Retinal pigment epithelial cell (primary cell): ENCODE measurements at regions not wholly inside any gene's neighbourhood (a gene's known extent, or its start where the extent isn't known, plus 50 kb on each side); places are given as distances from the start of the nearest gene placed in this dataset.

ENCODE experiments used
- DNase-seq: peaks from one replicate; pipeline ENCODE4 v3.0.0-alpha.2; 2010; ENCODE audit warnings: low read depth
- H3K4me3 ChIP-seq: 2 replicates; pipeline ENCODE4 v1.5.1; 2011; ENCODE audit warnings: mild to moderate bottlenecking, low read length, control low read depth, moderate library complexity
- TF ChIP-seq, protein P1 (sequence below): conservative IDR thresholded peaks from 2 replicates; pipeline ENCODE4 v1.5.1; 2011; ENCODE audit warnings: low read depth, low read length, control low read depth, inconsistent platforms

DNA sequence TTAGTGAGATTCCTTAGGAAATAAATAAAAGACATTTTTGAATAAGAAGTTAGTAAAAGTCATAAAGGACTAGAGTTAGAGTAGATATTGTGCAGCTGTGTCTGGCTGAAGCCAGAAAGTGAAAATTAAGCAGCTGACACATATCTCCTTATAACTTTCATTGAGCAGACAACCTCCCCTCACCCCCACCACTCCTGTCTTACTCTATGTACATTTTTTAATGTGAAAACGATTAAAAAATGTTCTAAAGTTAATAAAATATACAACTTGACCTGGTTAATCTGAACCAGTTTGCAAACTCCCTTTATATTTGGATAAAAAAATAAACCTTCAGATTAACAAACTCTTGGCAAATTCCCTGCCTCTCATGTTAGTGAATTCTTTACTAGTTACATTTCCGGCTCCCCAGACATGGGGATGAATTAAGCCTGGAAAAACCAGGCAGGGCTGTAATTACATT lies 462.8 kb downstream of the MEIS1 start:
- TF ChIP-seq, protein P1, sequence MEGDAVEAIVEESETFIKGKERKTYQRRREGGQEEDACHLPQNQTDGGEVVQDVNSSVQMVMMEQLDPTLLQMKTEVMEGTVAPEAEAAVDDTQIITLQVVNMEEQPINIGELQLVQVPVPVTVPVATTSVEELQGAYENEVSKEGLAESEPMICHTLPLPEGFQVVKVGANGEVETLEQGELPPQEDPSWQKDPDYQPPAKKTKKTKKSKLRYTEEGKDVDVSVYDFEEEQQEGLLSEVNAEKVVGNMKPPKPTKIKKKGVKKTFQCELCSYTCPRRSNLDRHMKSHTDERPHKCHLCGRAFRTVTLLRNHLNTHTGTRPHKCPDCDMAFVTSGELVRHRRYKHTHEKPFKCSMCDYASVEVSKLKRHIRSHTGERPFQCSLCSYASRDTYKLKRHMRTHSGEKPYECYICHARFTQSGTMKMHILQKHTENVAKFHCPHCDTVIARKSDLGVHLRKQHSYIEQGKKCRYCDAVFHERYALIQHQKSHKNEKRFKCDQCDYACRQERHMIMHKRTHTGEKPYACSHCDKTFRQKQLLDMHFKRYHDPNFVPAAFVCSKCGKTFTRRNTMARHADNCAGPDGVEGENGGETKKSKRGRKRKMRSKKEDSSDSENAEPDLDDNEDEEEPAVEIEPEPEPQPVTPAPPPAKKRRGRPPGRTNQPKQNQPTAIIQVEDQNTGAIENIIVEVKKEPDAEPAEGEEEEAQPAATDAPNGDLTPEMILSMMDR: no peak
- DNase-seq: no peak
- H3K4me3 ChIP-seq: no peak overlapping the region

DNA sequence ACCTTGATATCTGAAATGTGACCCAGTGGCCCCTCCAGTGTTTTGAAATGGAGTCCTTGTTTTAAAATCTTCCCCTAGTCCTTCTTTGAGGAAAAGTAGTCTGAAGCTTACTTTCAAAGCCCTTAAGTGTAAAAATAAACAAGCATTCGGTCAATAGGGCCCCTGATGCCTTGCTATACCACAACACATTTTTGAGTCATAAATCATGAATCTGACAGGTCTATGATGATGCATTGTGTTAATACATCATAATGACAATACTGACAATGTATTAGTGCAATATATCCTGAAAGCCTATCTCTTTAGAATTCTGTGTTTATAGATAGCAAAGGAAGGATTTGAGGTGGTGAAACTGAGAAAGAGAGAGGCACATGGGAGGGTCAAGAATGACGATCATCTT lies 464.2 kb downstream of the MEIS1 start:
- TF ChIP-seq, protein P1: no peak
- DNase-seq: no peak
- no peak overlapping the region for H3K4me3 ChIP-seq

DNA sequence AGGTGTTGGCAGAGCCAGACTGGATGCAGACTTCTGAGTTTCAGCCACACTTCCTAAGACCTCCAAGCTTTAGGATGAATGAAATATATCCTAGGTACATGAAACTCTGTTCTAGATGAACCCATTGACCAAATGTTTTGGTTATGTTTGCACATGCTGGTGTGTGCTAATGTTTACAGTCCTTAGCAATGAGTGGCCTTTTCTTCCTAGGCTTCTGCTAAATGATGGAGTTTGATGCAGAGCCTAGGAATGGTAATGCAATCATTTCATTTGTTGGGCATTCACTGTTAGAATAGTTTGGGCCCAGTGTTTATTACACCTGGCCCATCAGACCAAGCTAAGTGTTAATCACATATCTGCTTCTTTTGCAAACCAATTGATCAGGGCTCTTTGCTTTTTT lies 464.7 kb downstream of the MEIS1 start:
- DNase-seq: no peak
- TF ChIP-seq, protein P1: no peak
- no peak overlapping the region for H3K4me3 ChIP-seq

DNA sequence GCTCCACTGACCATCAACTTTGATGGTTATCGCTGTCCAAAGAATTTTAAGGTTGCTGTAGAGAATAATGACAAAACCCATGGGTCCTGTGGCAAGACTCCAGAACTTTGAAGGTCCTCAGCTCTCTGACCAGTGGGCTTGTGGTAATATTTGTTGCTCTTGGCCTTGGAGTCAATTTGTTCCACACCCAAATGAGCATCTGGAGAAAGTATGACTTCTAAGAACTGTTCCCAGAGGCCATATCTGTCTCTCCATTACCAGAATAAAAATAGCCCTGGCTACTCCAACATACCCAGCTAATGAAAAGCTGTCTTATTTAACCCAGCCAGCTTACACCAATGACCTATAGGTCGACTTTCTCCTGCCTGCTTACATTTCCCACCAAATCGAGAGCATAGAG lies 466.4 kb downstream of the MEIS1 start:
- no peak overlapping the region for H3K4me3 ChIP-seq
- TF ChIP-seq, protein P1: no peak
- DNase-seq: no peak

DNA sequence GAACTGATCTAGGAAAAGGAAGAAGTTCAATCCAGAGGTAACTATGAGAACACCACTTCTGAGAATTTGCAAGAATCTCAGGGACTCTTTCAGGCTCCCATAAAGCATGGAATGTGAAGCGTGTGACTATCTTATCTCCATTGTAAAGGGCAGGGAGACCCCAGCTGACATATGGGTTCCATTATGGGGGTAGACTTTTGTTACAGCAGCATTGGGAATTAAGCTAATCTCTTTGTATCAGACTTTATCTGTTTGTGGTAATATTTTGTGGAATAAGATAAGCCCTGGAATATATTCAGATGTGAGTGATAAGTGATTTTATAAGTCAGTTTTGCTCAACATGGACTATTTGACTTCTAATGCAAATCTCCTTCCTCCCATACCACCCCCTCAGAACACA lies 468.3 kb downstream of the MEIS1 start:
- no peak for DNase-seq
- TF ChIP-seq, protein P1: no peak
- H3K4me3 ChIP-seq: no peak overlapping the region

DNA sequence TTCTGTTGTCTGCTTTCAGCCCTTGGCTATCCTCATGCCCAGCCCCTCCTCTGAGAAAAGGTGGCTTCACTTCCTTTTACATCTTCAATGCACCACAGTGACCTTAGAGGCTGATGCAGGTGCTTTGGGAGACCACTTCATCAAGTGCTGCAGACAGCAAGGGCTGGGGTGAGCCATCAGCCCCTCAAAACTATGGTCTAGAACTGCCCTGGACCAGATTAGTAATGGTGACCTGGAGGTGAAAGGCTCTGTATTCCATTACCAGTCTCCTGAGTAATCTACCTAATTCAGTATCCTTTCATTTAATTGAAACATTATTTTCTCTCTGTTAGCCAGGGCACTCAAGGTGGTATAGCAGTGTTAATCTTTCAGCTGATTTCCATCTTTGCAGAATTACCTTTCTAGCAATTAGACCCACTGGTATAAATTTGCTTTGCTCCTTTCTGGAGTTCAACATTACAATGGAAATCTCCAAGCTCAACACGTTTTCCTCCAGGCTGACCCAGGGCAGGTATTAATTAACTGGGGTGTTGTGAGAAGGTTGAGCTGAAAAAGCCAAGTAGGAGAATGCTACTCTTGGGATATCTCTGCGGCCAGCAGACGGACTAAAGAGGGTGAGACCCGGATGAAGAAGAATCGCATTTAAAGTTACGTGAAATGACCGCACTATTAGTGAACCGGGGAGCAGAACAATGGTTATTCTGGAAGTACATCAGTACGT lies 469.0 kb downstream of the MEIS1 start:
- no peak overlapping the region for H3K4me3 ChIP-seq
- no peak for DNase-seq
- TF ChIP-seq, protein P1: no peak

DNA sequence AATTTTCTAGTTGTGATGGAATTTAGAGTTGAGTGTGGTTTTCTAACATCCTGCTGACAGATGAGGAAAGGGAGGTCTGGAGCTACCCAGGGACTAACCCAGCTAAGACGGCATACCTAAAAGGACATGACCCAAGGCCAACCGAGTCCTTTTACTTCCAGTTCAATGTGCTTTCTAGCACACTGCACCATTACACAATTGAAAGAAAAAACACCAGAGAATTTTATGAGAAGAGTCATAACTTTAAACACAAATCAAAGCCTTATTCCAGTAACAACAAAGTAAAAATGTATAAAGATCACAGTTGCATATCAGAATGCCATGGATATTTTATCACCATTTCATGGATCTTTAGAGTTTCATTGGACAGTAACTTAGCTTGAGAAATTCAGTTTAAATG lies 480.3 kb downstream of the MEIS1 start:
- TF ChIP-seq, protein P1: no peak
- H3K4me3 ChIP-seq: no peak overlapping the region
- DNase-seq: no peak
